ENCODE measurements at regions not wholly inside any gene's neighbourhood (a gene's known extent, or its start where the extent isn't known, plus 50 kb on each side); places are given as distances from the start of the nearest gene placed in this dataset.

- no peak for TF ChIP-seq RNF2 (IDR thresholded peaks at IDR 0.05)
- no peak for TF ChIP-seq POLR2G (IDR thresholded peaks at IDR 0.05; ENCODE audit: low read depth, low read length)
- no peak for TF ChIP-seq POLR2A (conservative IDR thresholded peaks at IDR 0.05)
Measured at GRCh38 chr1:193680247-193680923, 494.0 kb upstream of the B3GALT2 start.

Measured in K562 (cell line).